ENCODE measurements at regions not wholly inside any gene's neighbourhood (a gene's known extent, or its start where the extent isn't known, plus 50 kb on each side); places are given as distances from the start of the nearest gene placed in this dataset.

GRCh38 chr11:109946322-109946846 lies 146.8 kb upstream of the ZC3H12C start:
- TF ChIP-seq CTCF (conservative IDR thresholded peaks at IDR 0.05) (peak; percentile 96), ZFX (IDR thresholded peaks at IDR 0.05) (no peak)

All from C4-2B (cell line).